ENCODE measurements at regions not wholly inside any gene's neighbourhood (a gene's known extent, or its start where the extent isn't known, plus 50 kb on each side); places are given as distances from the start of the nearest gene placed in this dataset.
"Not testable (repeated sequence)": the region's sequence is repeated elsewhere in the genome, so short reads cannot be mapped to it uniquely, and the experiment has no call there.

DNA sequence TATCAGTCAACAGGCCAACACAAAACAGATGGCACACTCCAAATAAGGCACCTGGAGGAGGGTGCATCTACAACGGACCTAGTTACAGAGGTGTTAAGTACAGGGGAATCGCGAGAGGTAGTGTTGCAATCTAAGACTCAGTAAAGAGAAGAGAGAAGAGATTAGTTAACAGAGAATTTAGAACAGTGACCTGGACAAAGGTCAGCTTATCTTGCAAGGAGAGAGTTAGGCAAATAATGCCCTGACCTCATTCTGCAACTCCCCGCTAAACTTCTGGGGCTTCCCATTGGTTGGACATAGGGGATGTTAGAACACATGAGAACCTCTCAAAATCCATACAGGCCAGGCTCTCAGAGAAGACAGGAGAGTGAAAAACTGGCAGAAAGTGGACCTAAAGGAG, 289.4 kb upstream of the GK2 start:
- POLR2A ChIA-PET: no interaction called here
- CTCF ChIA-PET: no interaction called here

DNA sequence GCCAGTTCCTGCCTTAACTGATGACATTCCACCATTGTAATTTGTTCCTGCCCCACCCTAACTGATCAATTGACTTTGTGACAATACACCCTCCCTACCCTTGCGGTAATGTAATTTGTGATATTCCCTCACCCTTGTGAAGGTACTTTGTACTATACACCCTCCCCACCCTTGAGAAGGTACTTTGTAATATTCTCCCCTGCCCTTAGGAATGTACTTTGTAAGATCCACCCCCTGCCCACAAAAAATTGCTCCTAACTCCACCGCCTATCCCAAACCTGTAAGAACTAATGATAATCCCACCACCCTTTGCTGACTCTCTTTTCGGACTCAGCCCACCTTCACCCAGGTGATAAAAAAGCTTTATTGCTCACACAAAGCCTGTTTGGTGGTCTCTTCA, 288.5 kb upstream of the GK2 start:
- DNase-seq; ATAC-seq (replicated peaks in 1 of 4); H3K36me3 ChIP-seq (ENCODE audit: control insufficient read depth in 2 of 2, extremely low read depth in 1 of 2, insufficient read depth in 1 of 2, low read length in 1 of 2); H3K36me3 Mint-ChIP-seq; H3K27ac Mint-ChIP-seq; H3K9me3 ChIP-seq; H3K4me3 Mint-ChIP-seq; H3K4me1 Mint-ChIP-seq; H3K27me3 ChIP-seq (replicated peaks in 1 of 2; ENCODE audit: control insufficient read depth in 2 of 2, extremely low read depth in 1 of 2, insufficient read depth in 2 of 2, low read length in 1 of 2); CTCF ChIA-PET; H3K4me1 ChIP-seq (ENCODE audit: control insufficient read depth in 1 of 2, extremely low read depth in 1 of 2, insufficient read depth in 2 of 2, low read length in 2 of 2); H3K27me3 Mint-ChIP-seq; H3K4me3 ChIP-seq (ENCODE audit: control insufficient read depth in 1 of 2, extremely low read depth in 1 of 2, low read length in 1 of 2); POLR2A ChIA-PET; H3K27ac ChIP-seq (ENCODE audit: low read length): not testable (repeated sequence)
- no CpG with 5 or more reads among the region's 3 CpGs for WGBS (ENCODE audit: insufficient coverage)
- peaks cover 7 to 28% (median 17%) of the 10 kb centered on the region in 3 donors for H3K9me3 Mint-ChIP-seq

More for the DNA sequence above, 289.4 kb upstream of the GK2 start:
- Mint-ChIP-seq H3K27ac (no peak overlapping the region), H3K36me3 (no peaks in the 10 kb centered on the region), H3K9me3 (peaks cover 7 to 27% (median 17%) of the 10 kb centered on the region in 3 donors), H3K4me1 (no peaks in the 10 kb centered on the region), H3K4me3 (no peak overlapping the region), H3K27me3 (peaks cover 6 to 9% of the 10 kb centered on the region in 2 donors)
- H3K4me1 ChIP-seq (ENCODE audit: control insufficient read depth in 1 of 2, extremely low read depth in 1 of 2, insufficient read depth in 2 of 2, low read length in 2 of 2): no peaks in the 10 kb centered on the region
- H3K4me3 ChIP-seq (ENCODE audit: control insufficient read depth in 1 of 2, extremely low read depth in 1 of 2, low read length in 1 of 2): no peak overlapping the region
- H3K27me3 ChIP-seq (replicated peaks in 1 of 2; ENCODE audit: control insufficient read depth in 2 of 2, extremely low read depth in 1 of 2, insufficient read depth in 2 of 2, low read length in 1 of 2): peaks cover 0 to 6% of the 10 kb centered on the region in 2 experiments
- H3K27ac ChIP-seq (ENCODE audit: low read length): no peak overlapping the region
- no peak for DNase-seq
- H3K9me3 ChIP-seq: no peaks in the 10 kb centered on the region
- WGBS (ENCODE audit: insufficient coverage): no CpG with 5 or more reads among the region's 4 CpGs
- ATAC-seq (replicated peaks in 1 of 4): no peak
- no peaks in the 10 kb centered on the region for H3K36me3 ChIP-seq (ENCODE audit: control insufficient read depth in 2 of 2, extremely low read depth in 1 of 2, insufficient read depth in 1 of 2, low read length in 1 of 2)

DNA sequence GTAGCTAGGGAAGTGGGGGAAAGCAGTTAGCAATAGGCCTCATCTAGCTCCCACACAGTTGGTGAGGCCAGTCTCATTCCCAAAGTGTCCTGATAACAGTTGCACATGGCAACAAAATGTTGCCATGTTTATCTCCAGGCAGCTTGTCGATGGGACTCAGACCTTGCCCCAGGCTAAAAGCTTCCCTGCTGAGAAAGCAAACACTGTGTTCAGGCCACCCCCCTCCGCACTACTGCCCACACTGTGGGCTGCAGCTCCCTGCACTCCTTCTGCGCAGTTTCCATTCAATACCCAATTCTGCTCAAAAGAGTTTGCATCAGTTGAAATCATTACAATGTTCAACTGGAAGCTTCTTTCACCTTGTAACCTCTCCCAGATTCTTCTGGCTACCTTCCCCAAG, 287.8 kb upstream of the GK2 start:
- Mint-ChIP-seq H3K4me3 (no peak overlapping the region), H3K27ac (no peak overlapping the region), H3K9me3 (peaks cover 7 to 28% (median 17%) of the 10 kb centered on the region in 3 donors), H3K27me3 (peaks cover 6 to 10% of the 10 kb centered on the region in 2 donors), H3K36me3 (no peaks in the 10 kb centered on the region), H3K4me1 (no peaks in the 10 kb centered on the region)
- H3K27me3 ChIP-seq (replicated peaks in 1 of 2; ENCODE audit: control insufficient read depth in 2 of 2, extremely low read depth in 1 of 2, insufficient read depth in 2 of 2, low read length in 1 of 2): peaks cover 0 to 6% of the 10 kb centered on the region in 2 experiments
- H3K4me1 ChIP-seq (ENCODE audit: control insufficient read depth in 1 of 2, extremely low read depth in 1 of 2, insufficient read depth in 2 of 2, low read length in 2 of 2): no peaks in the 10 kb centered on the region
- no peak overlapping the region for H3K27ac ChIP-seq (ENCODE audit: low read length)
- ChIA-PET POLR2A (no interaction called here), CTCF (no interaction called here)
- H3K4me3 ChIP-seq (ENCODE audit: control insufficient read depth in 1 of 2, extremely low read depth in 1 of 2, low read length in 1 of 2): no peak overlapping the region
- ATAC-seq (replicated peaks in 1 of 4): no peak
- WGBS (ENCODE audit: insufficient coverage): 97% methylated on average over 3 of the region's 3 CpGs
- no peaks in the 10 kb centered on the region for H3K36me3 ChIP-seq (ENCODE audit: control insufficient read depth in 2 of 2, extremely low read depth in 1 of 2, insufficient read depth in 1 of 2, low read length in 1 of 2)
- no peak for DNase-seq
- no peaks in the 10 kb centered on the region for H3K9me3 ChIP-seq

DNA sequence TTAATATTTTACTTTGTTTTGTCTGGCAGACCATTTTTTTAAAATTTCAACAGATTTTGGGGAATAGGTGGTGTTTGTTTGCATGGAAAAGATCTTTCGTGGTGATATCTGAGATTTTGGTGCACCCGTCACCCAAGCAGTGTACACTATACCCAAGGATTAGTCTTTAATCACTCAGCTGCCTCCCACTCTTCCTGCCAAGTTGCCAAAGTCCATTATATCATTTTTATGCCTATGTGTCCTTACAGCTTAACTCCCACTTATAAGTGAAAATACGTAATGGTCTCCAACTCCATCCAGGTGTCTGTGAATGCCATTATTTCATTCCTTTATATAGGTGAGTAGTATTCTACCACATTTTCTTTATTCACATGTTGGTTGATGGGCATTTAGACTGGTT, 281.7 kb upstream of the GK2 start:
- H3K36me3 Mint-ChIP-seq: no peaks in the 10 kb centered on the region
- CTCF ChIA-PET: no interaction called here
- no CpG with 5 or more reads among the region's 3 CpGs for WGBS (ENCODE audit: insufficient coverage)

GRCh38 chr4:79688691-79689090, 280.7 kb upstream of the GK2 start:
- no peak for ATAC-seq (replicated peaks in 1 of 4)
- no peak overlapping the region for H3K27ac Mint-ChIP-seq
- H3K27me3 Mint-ChIP-seq: peaks cover under 1 to 4% of the 10 kb centered on the region in 2 donors
- no peaks in the 10 kb centered on the region for H3K36me3 Mint-ChIP-seq
- no peak for DNase-seq
- H3K9me3 Mint-ChIP-seq: peaks cover under 1 to 8% (median 1%) of the 10 kb centered on the region in 3 donors
- H3K4me1 ChIP-seq (ENCODE audit: control insufficient read depth in 1 of 2, extremely low read depth in 1 of 2, insufficient read depth in 2 of 2, low read length in 2 of 2): peaks cover 0 to 10% of the 10 kb centered on the region in 2 experiments
- no peak overlapping the region for H3K4me3 ChIP-seq (ENCODE audit: control insufficient read depth in 1 of 2, extremely low read depth in 1 of 2, low read length in 1 of 2)
- no peaks in the 10 kb centered on the region for H3K36me3 ChIP-seq (ENCODE audit: control insufficient read depth in 2 of 2, extremely low read depth in 1 of 2, insufficient read depth in 1 of 2, low read length in 1 of 2)
- H3K4me3 Mint-ChIP-seq: no peak overlapping the region
- ChIA-PET CTCF (interaction anchor here in 1 of 2 donors (0.6 kb wide), 1 partner anchor 1343 kb away, joined by 3 read pairs; no protein-coding TSS in a partner anchor), POLR2A (no interaction called here)
- H3K9me3 ChIP-seq: no peaks in the 10 kb centered on the region
- H3K4me1 Mint-ChIP-seq: peaks cover 0 to 7% (median 3%) of the 10 kb centered on the region in 3 donors
- no peak overlapping the region for H3K27ac ChIP-seq (ENCODE audit: low read length)
- no peaks in the 10 kb centered on the region for H3K27me3 ChIP-seq (replicated peaks in 1 of 2; ENCODE audit: control insufficient read depth in 2 of 2, extremely low read depth in 1 of 2, insufficient read depth in 2 of 2, low read length in 1 of 2)

More for the DNA sequence above, 281.7 kb upstream of the GK2 start:
- Histone ChIP-seq H3K4me1 (ENCODE audit: control insufficient read depth in 1 of 2, extremely low read depth in 1 of 2, insufficient read depth in 2 of 2, low read length in 2 of 2) (peaks cover 0 to 8% of the 10 kb centered on the region in 2 experiments), H3K27ac (ENCODE audit: low read length) (no peak overlapping the region), H3K9me3 (no peaks in the 10 kb centered on the region), H3K4me3 (ENCODE audit: control insufficient read depth in 1 of 2, extremely low read depth in 1 of 2, low read length in 1 of 2) (no peak overlapping the region), H3K36me3 (ENCODE audit: control insufficient read depth in 2 of 2, extremely low read depth in 1 of 2, insufficient read depth in 1 of 2, low read length in 1 of 2) (no peaks in the 10 kb centered on the region), H3K27me3 (replicated peaks in 1 of 2; ENCODE audit: control insufficient read depth in 2 of 2, extremely low read depth in 1 of 2, insufficient read depth in 2 of 2, low read length in 1 of 2) (no peaks in the 10 kb centered on the region)
- Mint-ChIP-seq H3K9me3 (peaks cover 7 to 19% (median 10%) of the 10 kb centered on the region in 3 donors), H3K4me1 (peaks cover 0 to 7% (median 3%) of the 10 kb centered on the region in 3 donors), H3K4me3 (no peak overlapping the region), H3K27me3 (peaks cover 6 to 8% of the 10 kb centered on the region in 2 donors), H3K27ac (no peak overlapping the region)
- DNase-seq: no peak
- no peak for ATAC-seq (replicated peaks in 1 of 4)
- POLR2A ChIA-PET: no interaction called here

GRCh38 chr4:79687006-79687405, 279.0 kb upstream of the GK2 start:
- Histone ChIP-seq H3K36me3 (ENCODE audit: control insufficient read depth in 2 of 2, extremely low read depth in 1 of 2, insufficient read depth in 1 of 2, low read length in 1 of 2) (no peaks in the 10 kb centered on the region), H3K27ac (ENCODE audit: low read length) (no peak overlapping the region), H3K27me3 (replicated peaks in 1 of 2; ENCODE audit: control insufficient read depth in 2 of 2, extremely low read depth in 1 of 2, insufficient read depth in 2 of 2, low read length in 1 of 2) (no peaks in the 10 kb centered on the region), H3K9me3 (no peaks in the 10 kb centered on the region), H3K4me1 (ENCODE audit: control insufficient read depth in 1 of 2, extremely low read depth in 1 of 2, insufficient read depth in 2 of 2, low read length in 2 of 2) (peaks cover 0 to 10% of the 10 kb centered on the region in 2 experiments), H3K4me3 (ENCODE audit: control insufficient read depth in 1 of 2, extremely low read depth in 1 of 2, low read length in 1 of 2) (no peak overlapping the region)
- ChIA-PET CTCF (no interaction called here), POLR2A (no interaction called here)
- no peak for ATAC-seq (replicated peaks in 1 of 4)
- no peak overlapping the region for H3K4me3 Mint-ChIP-seq
- H3K36me3 Mint-ChIP-seq: no peaks in the 10 kb centered on the region
- no peak overlapping the region for H3K27ac Mint-ChIP-seq
- H3K27me3 Mint-ChIP-seq: peaks cover 0 to 1% of the 10 kb centered on the region in 2 donors
- H3K9me3 Mint-ChIP-seq: no peaks in the 10 kb centered on the region
- no peak for DNase-seq
- peaks cover 0 to 7% (median 3%) of the 10 kb centered on the region in 3 donors for H3K4me1 Mint-ChIP-seq
- 93% methylated on average over 2 of the region's 2 CpGs for WGBS (ENCODE audit: insufficient coverage)

GRCh38 chr4:79685542-79685941, 277.5 kb upstream of the GK2 start:
- no peaks in the 10 kb centered on the region for H3K9me3 ChIP-seq
- no peak overlapping the region for H3K27ac ChIP-seq (ENCODE audit: low read length)
- H3K4me3 Mint-ChIP-seq: no peak overlapping the region
- ATAC-seq (replicated peaks in 1 of 4) (no peak), DNase-seq (no peak)
- POLR2A ChIA-PET: no interaction called here
- WGBS (ENCODE audit: insufficient coverage): 100% methylated on average over 2 of the region's 2 CpGs
- peaks cover 0 to 10% of the 10 kb centered on the region in 2 experiments for H3K4me1 ChIP-seq (ENCODE audit: control insufficient read depth in 1 of 2, extremely low read depth in 1 of 2, insufficient read depth in 2 of 2, low read length in 2 of 2)
- no peaks in the 10 kb centered on the region for H3K36me3 ChIP-seq (ENCODE audit: control insufficient read depth in 2 of 2, extremely low read depth in 1 of 2, insufficient read depth in 1 of 2, low read length in 1 of 2)
- H3K4me1 Mint-ChIP-seq: peaks cover 0 to 7% (median 3%) of the 10 kb centered on the region in 3 donors
- CTCF ChIA-PET: no interaction called here
- H3K36me3 Mint-ChIP-seq: no peaks in the 10 kb centered on the region
- no peaks in the 10 kb centered on the region for H3K27me3 ChIP-seq (replicated peaks in 1 of 2; ENCODE audit: control insufficient read depth in 2 of 2, extremely low read depth in 1 of 2, insufficient read depth in 2 of 2, low read length in 1 of 2)
- no peak overlapping the region for H3K27ac Mint-ChIP-seq
- H3K4me3 ChIP-seq (ENCODE audit: control insufficient read depth in 1 of 2, extremely low read depth in 1 of 2, low read length in 1 of 2): no peak overlapping the region
- no peaks in the 10 kb centered on the region for H3K27me3 Mint-ChIP-seq
- H3K9me3 Mint-ChIP-seq: no peaks in the 10 kb centered on the region

Measured in T-cell (primary cell).